CD14-positive monocyte (primary cell): ENCODE measurements at regions not wholly inside any gene's neighbourhood (a gene's known extent, or its start where the extent isn't known, plus 50 kb on each side); places are given as distances from the start of the nearest gene placed in this dataset.

Source experiments
- DNase-seq, 3 donors: peaks; one replicate each; pipeline ENCODE4 v3.0.0-alpha.2; 2011 to 2022
- H2AFZ ChIP-seq: 2 replicates; pipeline ENCODE4 v1.6.0; 2012; ENCODE audit warnings: mild to moderate bottlenecking, low read depth, low read length, inconsistent platforms; ENCODE audit not compliant: insufficient read depth, poor library complexity, severe bottlenecking
- H3K27ac ChIP-seq, 2 donors: 1 replicate in 1 of 2; 2 replicates in 1 of 2; pipeline ENCODE4 v1.5.1; 2012 to 2013; ENCODE audit warnings: low read length in 2 of 2, control low read depth in 1 of 2, inconsistent platforms in 1 of 2, low read depth in 1 of 2, mild to moderate bottlenecking in 1 of 2
- H3K27me3 ChIP-seq, 2 donors: one replicate each; pipeline versions ENCODE4 v1.6.0 to v1.6.1; 2011 to 2013; ENCODE audit warnings: low read length in 2 of 2; ENCODE audit not compliant: control insufficient read depth in 2 of 2, insufficient read depth in 2 of 2
- H3K36me3 ChIP-seq, 2 donors: replicated peaks in 1 of 2; 1 replicate in 1 of 2; 2 replicates in 1 of 2; pipeline versions ENCODE4 v1.5.1 to v1.6.1; 2012 to 2013; ENCODE audit warnings: low read length in 2 of 2, control low read depth in 1 of 2, inconsistent platforms in 1 of 2, mild to moderate bottlenecking in 1 of 2; ENCODE audit not compliant: insufficient read depth in 2 of 2, control insufficient read depth in 1 of 2
- H3K4me1 ChIP-seq, 2 donors: 1 replicate in 1 of 2; 2 replicates in 1 of 2; pipeline versions ENCODE4 v1.5.1 to v1.6.1; 2012 to 2013; ENCODE audit warnings: low read length in 2 of 2, control low read depth in 1 of 2, inconsistent platforms in 1 of 2, mild to moderate bottlenecking in 1 of 2, moderate library complexity in 1 of 2; ENCODE audit not compliant: insufficient read depth in 2 of 2, control insufficient read depth in 1 of 2
- H3K4me2 ChIP-seq: replicated peaks from 2 replicates; pipeline ENCODE3; 2012; ENCODE audit warnings: low read length, moderate library complexity, mild to moderate bottlenecking; ENCODE audit not compliant: poor library complexity, severe bottlenecking; ENCODE audit errors: extremely low read depth
- H3K4me3 ChIP-seq, 3 experiments: fragments of 200-600 bp in 1 of 3; sonication (generic) in 1 of 3; replicated peaks in 1 of 3; 1 replicate in 2 of 3; 2 replicates in 1 of 3; pipeline ENCODE4 v1.5.1; 2011 to 2013; ENCODE audit warnings: low read length in 3 of 3, mild to moderate bottlenecking in 3 of 3, control low read depth in 2 of 3, low read depth in 2 of 3, inconsistent platforms in 1 of 3, moderate library complexity in 1 of 3
- H3K79me2 ChIP-seq: 2 replicates; pipeline ENCODE4 v1.6.0; 2012; ENCODE audit warnings: mild to moderate bottlenecking, control low read depth, inconsistent platforms, low read length, moderate library complexity; ENCODE audit not compliant: insufficient read depth
- H3K9ac ChIP-seq: 2 replicates; pipeline ENCODE4 v1.6.0; 2017; ENCODE audit warnings: low read length, mild to moderate bottlenecking; ENCODE audit not compliant: insufficient read depth, poor library complexity, severe bottlenecking
- H3K9me3 ChIP-seq, 2 donors: replicated peaks in 1 of 2; 1 replicate in 1 of 2; 2 replicates in 1 of 2; pipeline versions ENCODE4 v1.5.1 to v1.6.1; 2012 to 2013; ENCODE audit warnings: low read length in 2 of 2, control low read depth in 1 of 2; ENCODE audit not compliant: control insufficient read depth in 1 of 2, insufficient read depth in 1 of 2
- H4K20me1 ChIP-seq: 2 replicates; pipeline ENCODE4 v1.6.0; 2012; ENCODE audit warnings: mild to moderate bottlenecking, low read length, control low read depth, moderate library complexity; ENCODE audit not compliant: insufficient read depth
- H3K27ac Mint-ChIP-seq, 7 donors: one replicate each; pipeline ENCODE4 v1.8.0; 2020; ENCODE audit warnings: mild to moderate bottlenecking in 7 of 7, mixed read lengths in 7 of 7, moderate library complexity in 6 of 7, inconsistent platforms in 2 of 7
- H3K27me3 Mint-ChIP-seq, 3 donors: one replicate each; pipeline ENCODE4 v1.8.0; 2021 to 2022; ENCODE audit warnings: low read depth in 3 of 3, mild to moderate bottlenecking in 3 of 3, mixed read lengths in 3 of 3, moderate library complexity in 3 of 3, inconsistent platforms in 1 of 3
- H3K36me3 Mint-ChIP-seq, 2 donors: one replicate each; pipeline ENCODE4 v1.8.0; 2020; ENCODE audit warnings: mixed read lengths in 2 of 2, inconsistent platforms in 1 of 2, mild to moderate bottlenecking in 1 of 2
- H3K4me1 Mint-ChIP-seq: one replicate; pipeline ENCODE4 v1.8.0; 2020; ENCODE audit warnings: mild to moderate bottlenecking, mixed read lengths
- H3K4me3 Mint-ChIP-seq, 2 donors: one replicate each; pipeline ENCODE4 v1.8.0; 2020; ENCODE audit warnings: mild to moderate bottlenecking in 2 of 2, mixed read lengths in 2 of 2, moderate library complexity in 1 of 2
- H3K9me3 Mint-ChIP-seq, 7 donors: one replicate each; pipeline ENCODE4 v1.8.0; 2020 to 2022; ENCODE audit warnings: mixed read lengths in 7 of 7, mild to moderate bottlenecking in 6 of 7, moderate library complexity in 6 of 7, inconsistent platforms in 2 of 7
- WGBS: methylation state at CpG from one replicate; pipeline ENCODE4 v1.1.5; 2013; ENCODE audit warnings: missing lambda C conversion rate; ENCODE audit not compliant: insufficient coverage; 5-methylcytosine and 5-hydroxymethylcytosine counted together
- intact Hi-C, 2 donors: fragments of 100-400 bp; cut with micrococcal nuclease; formaldehyde crosslinking; loops; one replicate each; pipeline versions ENCODE4 v1.15.0 to v1.15.1; 2023
- TF ChIP-seq, protein P1 (sequence below): fragments of 200-600 bp; IDR thresholded peaks from one replicate; pipeline ENCODE4 v1.8.0; 2022; ENCODE audit warnings: antibody characterized with exemption, mild to moderate bottlenecking

DNA sequence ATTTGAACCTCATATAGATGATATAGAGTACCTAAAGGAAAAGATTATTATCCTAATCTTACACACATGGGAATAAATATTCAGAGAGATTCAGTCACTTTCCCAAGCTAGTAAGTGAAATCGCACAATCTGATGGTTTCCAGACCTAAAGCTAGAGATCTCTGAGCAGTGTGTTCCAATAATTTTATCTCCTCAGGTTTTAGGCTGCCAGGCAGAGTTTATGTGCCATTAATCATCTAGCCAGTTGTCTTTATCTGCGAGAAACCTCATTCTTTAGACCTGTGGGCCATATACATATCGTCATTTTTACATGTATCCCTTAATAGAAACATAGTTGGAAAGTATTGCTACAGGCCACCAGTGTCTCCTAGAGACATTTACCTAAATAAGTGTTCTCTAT lies 647.2 kb upstream of the STEAP1 start:
- no peak overlapping the region for H3K9ac ChIP-seq
- H2AFZ ChIP-seq = no peak overlapping the region
- no peaks in the 10 kb centered on the region for H3K9me3 ChIP-seq
- intact Hi-C loops = no loop called here
- H3K4me1 Mint-ChIP-seq = no peaks in the 10 kb centered on the region
- no peak for DNase-seq
- H3K27me3 Mint-ChIP-seq = no peaks in the 10 kb centered on the region
- no peak overlapping the region for H3K4me3 Mint-ChIP-seq
- H3K27ac Mint-ChIP-seq = no peak overlapping the region
- TF ChIP-seq, protein P1, sequence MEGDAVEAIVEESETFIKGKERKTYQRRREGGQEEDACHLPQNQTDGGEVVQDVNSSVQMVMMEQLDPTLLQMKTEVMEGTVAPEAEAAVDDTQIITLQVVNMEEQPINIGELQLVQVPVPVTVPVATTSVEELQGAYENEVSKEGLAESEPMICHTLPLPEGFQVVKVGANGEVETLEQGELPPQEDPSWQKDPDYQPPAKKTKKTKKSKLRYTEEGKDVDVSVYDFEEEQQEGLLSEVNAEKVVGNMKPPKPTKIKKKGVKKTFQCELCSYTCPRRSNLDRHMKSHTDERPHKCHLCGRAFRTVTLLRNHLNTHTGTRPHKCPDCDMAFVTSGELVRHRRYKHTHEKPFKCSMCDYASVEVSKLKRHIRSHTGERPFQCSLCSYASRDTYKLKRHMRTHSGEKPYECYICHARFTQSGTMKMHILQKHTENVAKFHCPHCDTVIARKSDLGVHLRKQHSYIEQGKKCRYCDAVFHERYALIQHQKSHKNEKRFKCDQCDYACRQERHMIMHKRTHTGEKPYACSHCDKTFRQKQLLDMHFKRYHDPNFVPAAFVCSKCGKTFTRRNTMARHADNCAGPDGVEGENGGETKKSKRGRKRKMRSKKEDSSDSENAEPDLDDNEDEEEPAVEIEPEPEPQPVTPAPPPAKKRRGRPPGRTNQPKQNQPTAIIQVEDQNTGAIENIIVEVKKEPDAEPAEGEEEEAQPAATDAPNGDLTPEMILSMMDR = no peak
- H3K79me2 ChIP-seq = no peaks in the 10 kb centered on the region
- H3K27ac ChIP-seq = no peak overlapping the region
- no peak overlapping the region for H3K4me2 ChIP-seq
- no peaks in the 10 kb centered on the region for H3K27me3 ChIP-seq
- peaks cover 0 to 8% (median 3%) of the 10 kb centered on the region in 7 donors for H3K9me3 Mint-ChIP-seq
- no peaks in the 10 kb centered on the region for H3K36me3 ChIP-seq
- H3K4me3 ChIP-seq = no peak overlapping the region
- 100% methylated on average over 1 of the region's 3 CpGs for WGBS
- no peaks in the 10 kb centered on the region for H3K36me3 Mint-ChIP-seq
- H3K4me1 ChIP-seq = no peaks in the 10 kb centered on the region
- no peaks in the 10 kb centered on the region for H4K20me1 ChIP-seq

- WGBS = no CpG with 5 or more reads among the region's 1 CpG
- no peak overlapping the region for H3K4me2 ChIP-seq
- Mint-ChIP-seq H3K9me3 (peaks cover 0 to 3% (median 0%) of the 10 kb centered on the region in 7 donors), H3K4me1 (no peaks in the 10 kb centered on the region), H3K4me3 (no peak overlapping the region), H3K36me3 (no peaks in the 10 kb centered on the region), H3K27ac (no peak overlapping the region), H3K27me3 (no peaks in the 10 kb centered on the region)
- H3K79me2 ChIP-seq = no peaks in the 10 kb centered on the region
- no peak overlapping the region for H3K9ac ChIP-seq
- no peaks in the 10 kb centered on the region for H3K27me3 ChIP-seq
- TF ChIP-seq, protein P1 = no peak
- H3K9me3 ChIP-seq = no peaks in the 10 kb centered on the region
- no peaks in the 10 kb centered on the region for H3K4me1 ChIP-seq
- intact Hi-C loops = no loop called here
- no peaks in the 10 kb centered on the region for H4K20me1 ChIP-seq
- no peak overlapping the region for H3K27ac ChIP-seq
- no peak overlapping the region for H3K4me3 ChIP-seq
- no peak overlapping the region for H2AFZ ChIP-seq
- H3K36me3 ChIP-seq = no peaks in the 10 kb centered on the region
- DNase-seq = no peak
Observed at GRCh38 chr7:89511900-89512299, 642.4 kb upstream of the STEAP1 start.
